H1 (cell line): ENCODE measurements at regions not wholly inside any gene's neighbourhood (a gene's known extent, or its start where the extent isn't known, plus 50 kb on each side); places are given as distances from the start of the nearest gene placed in this dataset.

Experiments
- CEBPB ChIP-seq: IDR thresholded peaks from 2 replicates; pipeline ENCODE4 v1.6.1; 2012; ENCODE audit warnings: low read depth, low read length
- MAFK ChIP-seq: IDR thresholded peaks from 2 replicates; pipeline ENCODE4 v1.6.1; 2012; ENCODE audit warnings: low read depth, mild to moderate bottlenecking, improper control_type of control experiment, low read length

GRCh38 chr14:101499513-101499912 lies 61.8 kb upstream of the DIO3 start (continued):
- TF ChIP-seq CEBPB (no peak), MAFK (no peak)
